Hepatocyte (in vitro differentiated cells): ENCODE measurements at regions not wholly inside any gene's neighbourhood (a gene's known extent, or its start where the extent isn't known, plus 50 kb on each side); places are given as distances from the start of the nearest gene placed in this dataset.
A peak's percentile ranks its signal among the peaks of the same experiment; 100 is the strongest.

Experiments
- DNase-seq: peaks from one replicate; pipeline ENCODE4 v3.0.0-alpha.2; 2016; ENCODE audit warnings: low spot score
- H2AFZ ChIP-seq: fragments of 200-600 bp; sonication (generic); 2 replicates; pipeline ENCODE4 v1.6.0; 2016; ENCODE audit warnings: antibody characterized with exemption, mild to moderate bottlenecking
- H3K27ac ChIP-seq: fragments of 200-600 bp; sonication (generic); 2 replicates; pipeline ENCODE4 v1.5.1; 2016; ENCODE audit warnings: mild to moderate bottlenecking
- H3K27me3 ChIP-seq: fragments of 200-600 bp; sonication (generic); 2 replicates; pipeline ENCODE4 v1.6.1; 2016
- H3K36me3 ChIP-seq: fragments of 200-600 bp; sonication (generic); replicated peaks from 2 replicates; pipeline ENCODE4 v1.5.1; 2016; ENCODE audit warnings: low read depth; ENCODE audit not compliant: insufficient read depth
- H3K4me1 ChIP-seq: fragments of 200-600 bp; sonication (generic); 2 replicates; pipeline ENCODE4 v1.5.1; 2016; ENCODE audit warnings: mild to moderate bottlenecking, moderate library complexity; ENCODE audit not compliant: insufficient read depth
- H3K4me2 ChIP-seq: fragments of 200-600 bp; sonication (generic); 2 replicates; pipeline ENCODE4 v1.6.0; 2016
- H3K4me3 ChIP-seq: fragments of 200-600 bp; sonication (generic); 2 replicates; pipeline ENCODE4 v1.5.1; 2016; ENCODE audit warnings: mild to moderate bottlenecking
- H3K79me2 ChIP-seq: fragments of 200-600 bp; sonication (generic); 2 replicates; pipeline ENCODE4 v1.6.0; 2017; ENCODE audit warnings: mild to moderate bottlenecking
- H3K9me2 ChIP-seq: fragments of 200-600 bp; sonication (generic); replicated peaks from 2 replicates; pipeline ENCODE4 v1.6.0; 2017; ENCODE audit warnings: mild to moderate bottlenecking; ENCODE audit not compliant: insufficient read depth
- H3K9me3 ChIP-seq: fragments of 200-600 bp; sonication (generic); 2 replicates; pipeline ENCODE4 v1.5.1; 2016; ENCODE audit warnings: low read depth, mild to moderate bottlenecking
- H4K20me1 ChIP-seq: fragments of 200-600 bp; sonication (generic); 2 replicates; pipeline ENCODE4 v1.6.0; 2016; ENCODE audit warnings: mild to moderate bottlenecking; ENCODE audit not compliant: insufficient read depth, poor library complexity, severe bottlenecking
- EZH2 ChIP-seq: fragments of 200-600 bp; sonication (generic); IDR thresholded peaks from 2 replicates; pipeline ENCODE4 v1.6.1; 2016; ENCODE audit warnings: antibody characterized with exemption, mild to moderate bottlenecking, borderline replicate concordance
- EZH2phosphoT487 ChIP-seq: fragments of 200-600 bp; sonication (generic); IDR thresholded peaks from one replicate; pipeline ENCODE4 v1.6.1; 2018; ENCODE audit warnings: antibody characterized with exemption, mild to moderate bottlenecking, low read depth, moderate library complexity; ENCODE audit not compliant: unreplicated experiment, severe bottlenecking
- whole genome bisulfite sequencing: methylation state at CpG from one replicate; pipeline ENCODE4 v1.1.6; 2016; ENCODE audit warnings: low lambda C conversion rate; ENCODE audit errors: missing lambda C conversion rate; 5-methylcytosine and 5-hydroxymethylcytosine counted together
- TF ChIP-seq, protein P1 (sequence below): fragments of 200-600 bp; sonication (generic); IDR thresholded peaks from 2 replicates; pipeline ENCODE4 v1.5.1; 2016; ENCODE audit warnings: antibody characterized with exemption, mild to moderate bottlenecking; ENCODE audit not compliant: poor library complexity

DNA sequence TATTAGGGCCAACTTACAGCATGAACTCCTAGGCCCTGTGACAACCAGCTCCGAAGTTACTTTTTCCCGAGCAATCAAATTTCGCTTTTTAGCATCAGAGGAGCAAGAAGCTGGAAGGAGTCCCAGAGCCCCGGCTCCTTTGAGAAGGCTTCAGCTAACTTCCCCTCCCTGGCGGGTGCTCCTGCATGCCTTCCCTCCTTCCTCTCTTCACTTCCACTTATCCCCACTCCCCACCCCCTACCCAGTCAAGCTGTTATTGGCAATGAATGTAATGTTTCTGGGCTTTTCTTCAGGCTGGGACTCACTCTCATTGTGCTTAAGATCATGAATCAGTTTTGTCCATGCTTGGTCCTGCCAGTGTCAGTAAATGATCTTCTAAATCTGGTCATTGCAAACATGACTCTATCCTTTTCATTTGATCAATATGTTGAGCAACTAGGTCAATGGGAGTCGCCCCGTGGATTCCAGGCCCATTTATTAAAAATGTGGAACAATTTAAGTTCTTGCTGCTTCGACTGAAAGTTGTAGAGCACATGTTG lies 94.5 kb upstream of the TSPAN2 start:
- Histone ChIP-seq H3K36me3 (no peaks in the 10 kb centered on the region), H3K79me2 (no peaks in the 10 kb centered on the region), H3K4me1 (peaks cover 17% of the 10 kb centered on the region), H3K9me2 (no peaks in the 10 kb centered on the region), H3K9me3 (no peaks in the 10 kb centered on the region), H3K27ac (no peak overlapping the region), H3K4me2 (no peak overlapping the region), H4K20me1 (no peaks in the 10 kb centered on the region), H2AFZ (no peak overlapping the region), H3K4me3 (no peak overlapping the region), H3K27me3 (no peaks in the 10 kb centered on the region)
- no peak for TF ChIP-seq EZH2phosphoT487
- TF ChIP-seq, protein P1, sequence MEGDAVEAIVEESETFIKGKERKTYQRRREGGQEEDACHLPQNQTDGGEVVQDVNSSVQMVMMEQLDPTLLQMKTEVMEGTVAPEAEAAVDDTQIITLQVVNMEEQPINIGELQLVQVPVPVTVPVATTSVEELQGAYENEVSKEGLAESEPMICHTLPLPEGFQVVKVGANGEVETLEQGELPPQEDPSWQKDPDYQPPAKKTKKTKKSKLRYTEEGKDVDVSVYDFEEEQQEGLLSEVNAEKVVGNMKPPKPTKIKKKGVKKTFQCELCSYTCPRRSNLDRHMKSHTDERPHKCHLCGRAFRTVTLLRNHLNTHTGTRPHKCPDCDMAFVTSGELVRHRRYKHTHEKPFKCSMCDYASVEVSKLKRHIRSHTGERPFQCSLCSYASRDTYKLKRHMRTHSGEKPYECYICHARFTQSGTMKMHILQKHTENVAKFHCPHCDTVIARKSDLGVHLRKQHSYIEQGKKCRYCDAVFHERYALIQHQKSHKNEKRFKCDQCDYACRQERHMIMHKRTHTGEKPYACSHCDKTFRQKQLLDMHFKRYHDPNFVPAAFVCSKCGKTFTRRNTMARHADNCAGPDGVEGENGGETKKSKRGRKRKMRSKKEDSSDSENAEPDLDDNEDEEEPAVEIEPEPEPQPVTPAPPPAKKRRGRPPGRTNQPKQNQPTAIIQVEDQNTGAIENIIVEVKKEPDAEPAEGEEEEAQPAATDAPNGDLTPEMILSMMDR: no peak
- TF ChIP-seq EZH2: no peak
- 70% methylated on average over 8 of the region's 8 CpGs for WGBS
- DNase-seq: peak; percentile 25

GRCh38 chr1:115183158-115183557 lies 93.9 kb upstream of the TSPAN2 start:
- H3K4me2 ChIP-seq: no peak overlapping the region
- H3K36me3 ChIP-seq: no peaks in the 10 kb centered on the region
- H3K79me2 ChIP-seq: no peaks in the 10 kb centered on the region
- H3K4me1 ChIP-seq: peaks cover 16% of the 10 kb centered on the region
- H3K4me3 ChIP-seq: no peak overlapping the region
- H2AFZ ChIP-seq: no peak overlapping the region
- no peaks in the 10 kb centered on the region for H4K20me1 ChIP-seq
- H3K27me3 ChIP-seq: no peaks in the 10 kb centered on the region
- TF ChIP-seq, protein P1: no peak
- no peak for TF ChIP-seq EZH2
- no peak for TF ChIP-seq EZH2phosphoT487
- H3K27ac ChIP-seq: no peak overlapping the region
- WGBS: 89% methylated on average over 6 of the region's 6 CpGs
- no peak for DNase-seq
- no peaks in the 10 kb centered on the region for H3K9me2 ChIP-seq
- no peaks in the 10 kb centered on the region for H3K9me3 ChIP-seq

DNA sequence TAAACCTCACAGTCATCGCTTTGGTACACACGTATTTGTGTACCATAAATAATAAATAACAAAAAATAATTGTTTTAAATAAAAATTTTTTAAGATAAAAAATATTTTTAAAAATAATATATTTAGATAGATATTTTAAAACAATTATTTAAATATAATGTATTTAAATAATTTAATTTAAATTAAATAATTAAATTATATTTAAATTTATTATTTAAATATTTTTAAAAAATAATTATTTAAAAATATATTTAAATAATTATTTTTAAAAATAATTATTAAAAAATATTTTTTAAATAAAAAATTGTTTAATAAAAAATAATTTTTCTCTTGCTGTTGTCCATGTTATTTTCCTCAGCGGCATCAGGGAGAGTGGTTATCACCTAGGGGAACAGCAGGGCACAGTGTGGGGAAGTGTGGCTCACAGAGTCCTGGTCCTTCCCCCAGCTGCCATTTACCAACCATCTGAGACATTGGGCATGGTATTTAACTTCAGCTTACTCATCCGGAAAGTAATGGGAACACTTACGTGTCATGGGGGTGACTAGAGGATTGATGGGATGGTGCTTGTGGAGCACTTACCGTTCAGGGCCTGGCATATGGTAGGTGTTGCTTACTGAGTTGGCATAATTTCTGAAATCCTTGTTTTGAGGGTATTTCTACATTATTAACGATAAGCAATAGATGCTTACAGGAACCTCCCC lies 92.9 kb upstream of the TSPAN2 start:
- Histone ChIP-seq H3K27ac (no peak overlapping the region), H3K36me3 (no peaks in the 10 kb centered on the region), H2AFZ (no peak overlapping the region), H3K4me2 (no peak overlapping the region), H3K4me1 (peaks cover 16% of the 10 kb centered on the region), H3K27me3 (no peaks in the 10 kb centered on the region), H3K9me2 (no peaks in the 10 kb centered on the region), H3K9me3 (no peaks in the 10 kb centered on the region), H3K4me3 (no peak overlapping the region), H3K79me2 (no peaks in the 10 kb centered on the region), H4K20me1 (no peaks in the 10 kb centered on the region)
- WGBS: 93% methylated on average over 7 of the region's 7 CpGs
- DNase-seq: no peak
- TF ChIP-seq, protein P1: no peak
- TF ChIP-seq EZH2 (no peak), EZH2phosphoT487 (no peak)
